Caco-2 (cell line): ENCODE measurements at regions not wholly inside any gene's neighbourhood (a gene's known extent, or its start where the extent isn't known, plus 50 kb on each side); places are given as distances from the start of the nearest gene placed in this dataset.

Experiments
- BruUV-seq: library from RNA; stranded (reverse); fragments of 400-500 nt; replicated peaks from 2 replicates; lab custom pipeline; 2021; lab: Mats Ljungman, UMichigan
- CTCF ChIA-PET: fragments of 300-600 bp; sonication (Branson Sonifier 250); formaldehyde crosslinking; loops from one replicate; lab custom pipeline; 2022; ENCODE audit warnings: antibody characterized with exemption; lab: Charles Lee
- POLR2A ChIA-PET: fragments of 300-600 bp; sonication (Branson Sonifier 250); formaldehyde crosslinking; loops from one replicate; lab custom pipeline; 2022; ENCODE audit warnings: antibody characterized with exemption; lab: Charles Lee
- DNase-seq, 2 experiments: peaks; one replicate each; pipeline versions ENCODE4 v3.0.0 to v3.0.0-alpha.2; 2020 to 2022
- H3K27me3 ChIP-seq: replicated peaks from 2 replicates; pipeline ENCODE4 v1.6.0; 2011; ENCODE audit warnings: low read length; ENCODE audit not compliant: control insufficient read depth, insufficient read depth
- H3K36me3 ChIP-seq: 2 replicates; pipeline ENCODE4 v1.5.1; 2011; ENCODE audit warnings: low read length; ENCODE audit not compliant: control insufficient read depth, insufficient read depth
- H3K4me1 ChIP-seq: fragments of 250-450 bp; sonication (Bioruptor Pico); 2 replicates; pipeline ENCODE4 v1.5.1; 2020; ENCODE audit warnings: mild to moderate bottlenecking
- H3K4me3 ChIP-seq: 2 replicates; pipeline ENCODE4 v1.5.1; 2011; ENCODE audit warnings: low read depth, mild to moderate bottlenecking, control low read depth, low read length
- H3K9me3 ChIP-seq: fragments of 250-450 bp; sonication (Bioruptor Pico); 2 replicates; pipeline ENCODE4 v1.5.1; 2020; ENCODE audit warnings: mild to moderate bottlenecking, moderate library complexity
- H3K27ac Mint-ChIP-seq: one replicate; pipeline ENCODE4 v1.8.0; 2022; ENCODE audit warnings: mixed read lengths; ENCODE audit not compliant: unreplicated experiment
- H3K27me3 Mint-ChIP-seq: one replicate; pipeline ENCODE4 v1.8.0; 2022; ENCODE audit warnings: mixed read lengths; ENCODE audit not compliant: insufficient read depth, unreplicated experiment
- H3K36me3 Mint-ChIP-seq: one replicate; pipeline ENCODE4 v1.8.0; 2022; ENCODE audit warnings: mild to moderate bottlenecking, mixed read lengths; ENCODE audit not compliant: insufficient read depth, unreplicated experiment
- H3K4me1 Mint-ChIP-seq: one replicate; pipeline ENCODE4 v1.8.0; 2022; ENCODE audit warnings: low read depth, mixed read lengths; ENCODE audit not compliant: unreplicated experiment
- H3K4me3 Mint-ChIP-seq: one replicate; pipeline ENCODE4 v1.8.0; 2022; ENCODE audit warnings: mild to moderate bottlenecking, moderate library complexity, mixed read lengths; ENCODE audit not compliant: unreplicated experiment
- H3K9me3 Mint-ChIP-seq: one replicate; pipeline ENCODE4 v1.8.0; 2022; ENCODE audit warnings: mixed read lengths; ENCODE audit not compliant: unreplicated experiment
- CTCF ChIP-seq, 2 experiments: fragments of 200-600 bp in 1 of 2; IDR thresholded peaks; 1 replicate in 1 of 2; 2 replicates in 1 of 2; pipeline versions ENCODE4 v1.5.1 to v1.8.0; 2011 to 2022; ENCODE audit warnings: antibody characterized with exemption in 1 of 2, control low read depth in 1 of 2, inconsistent platforms in 1 of 2, low read depth in 1 of 2, low read length in 1 of 2, mild to moderate bottlenecking in 1 of 2, moderate library complexity in 1 of 2; ENCODE audit not compliant: insufficient read depth in 1 of 2, severe bottlenecking in 1 of 2, unreplicated experiment in 1 of 2
- intact Hi-C: fragments of 100-400 bp; cut with micrococcal nuclease; formaldehyde crosslinking; loops from one replicate; pipeline ENCODE4 v1.10.0; 2022; ENCODE audit not compliant: unreplicated experiment

GRCh38 chr9:19681846-19682245 is 107.0 kb downstream of the SLC24A2 start:
- no peak for TF ChIP-seq CTCF (IDR thresholded peaks at IDR 0.05; ENCODE audit: insufficient read depth in 1 of 2, low read depth in 1 of 2, low read length in 1 of 2, severe bottlenecking in 1 of 2, unreplicated experiment in 1 of 2)
- no peak overlapping the region for H3K4me3 ChIP-seq
- intact Hi-C loops: no loop called here
- H3K27me3 ChIP-seq: no peaks in the 10 kb centered on the region
- H3K4me3 Mint-ChIP-seq: no peak overlapping the region
- no peaks in the 10 kb centered on the region for H3K4me1 ChIP-seq
- H3K36me3 Mint-ChIP-seq: no peaks in the 10 kb centered on the region
- H3K4me1 Mint-ChIP-seq: peaks cover 8% of the 10 kb centered on the region
- no peak for DNase-seq
- no peaks in the 10 kb centered on the region for H3K9me3 ChIP-seq
- BruUV-seq: no TSS peak
- H3K27me3 Mint-ChIP-seq: peaks cover 8% of the 10 kb centered on the region
- no peaks in the 10 kb centered on the region for H3K9me3 Mint-ChIP-seq
- ChIA-PET POLR2A (no interaction called here), CTCF (no interaction called here)
- no peak overlapping the region for H3K27ac Mint-ChIP-seq
- H3K36me3 ChIP-seq: no peaks in the 10 kb centered on the region

GRCh38 chr9:19677924-19678323 is 110.9 kb downstream of the SLC24A2 start:
- Mint-ChIP-seq H3K27me3 (peaks cover 14% of the 10 kb centered on the region), H3K4me3 (no peak overlapping the region), H3K27ac (no peak overlapping the region), H3K36me3 (no peaks in the 10 kb centered on the region), H3K9me3 (no peaks in the 10 kb centered on the region), H3K4me1 (peaks cover 8% of the 10 kb centered on the region)
- POLR2A ChIA-PET: no interaction called here
- intact Hi-C loops: no loop called here
- H3K4me3 ChIP-seq: no peak overlapping the region
- CTCF ChIA-PET: no interaction called here
- H3K27me3 ChIP-seq: no peaks in the 10 kb centered on the region
- no peaks in the 10 kb centered on the region for H3K9me3 ChIP-seq
- H3K36me3 ChIP-seq: no peaks in the 10 kb centered on the region
- DNase-seq: no peak
- no TSS peak for BruUV-seq
- no peaks in the 10 kb centered on the region for H3K4me1 ChIP-seq
- TF ChIP-seq CTCF (IDR thresholded peaks at IDR 0.05; ENCODE audit: insufficient read depth in 1 of 2, low read depth in 1 of 2, low read length in 1 of 2, severe bottlenecking in 1 of 2, unreplicated experiment in 1 of 2): no peak

- CTCF ChIA-PET: no interaction called here
- POLR2A ChIA-PET: no interaction called here
- no peak overlapping the region for H3K4me3 ChIP-seq
- Mint-ChIP-seq H3K9me3 (no peaks in the 10 kb centered on the region), H3K27ac (no peak overlapping the region), H3K4me3 (no peak overlapping the region), H3K4me1 (no peaks in the 10 kb centered on the region), H3K36me3 (no peaks in the 10 kb centered on the region), H3K27me3 (peaks cover 14% of the 10 kb centered on the region)
- no peaks in the 10 kb centered on the region for H3K4me1 ChIP-seq
- no peak for TF ChIP-seq CTCF (IDR thresholded peaks at IDR 0.05; ENCODE audit: insufficient read depth in 1 of 2, low read depth in 1 of 2, low read length in 1 of 2, severe bottlenecking in 1 of 2, unreplicated experiment in 1 of 2)
- no peak for DNase-seq
- no peaks in the 10 kb centered on the region for H3K9me3 ChIP-seq
- BruUV-seq: no TSS peak
- intact Hi-C loops: no loop called here
- no peaks in the 10 kb centered on the region for H3K36me3 ChIP-seq
- no peaks in the 10 kb centered on the region for H3K27me3 ChIP-seq
Measured at GRCh38 chr9:19675492-19675891, 113.3 kb downstream of the SLC24A2 start.
